ENCODE measurements at regions not wholly inside any gene's neighbourhood (a gene's known extent, or its start where the extent isn't known, plus 50 kb on each side); places are given as distances from the start of the nearest gene placed in this dataset.

DNA sequence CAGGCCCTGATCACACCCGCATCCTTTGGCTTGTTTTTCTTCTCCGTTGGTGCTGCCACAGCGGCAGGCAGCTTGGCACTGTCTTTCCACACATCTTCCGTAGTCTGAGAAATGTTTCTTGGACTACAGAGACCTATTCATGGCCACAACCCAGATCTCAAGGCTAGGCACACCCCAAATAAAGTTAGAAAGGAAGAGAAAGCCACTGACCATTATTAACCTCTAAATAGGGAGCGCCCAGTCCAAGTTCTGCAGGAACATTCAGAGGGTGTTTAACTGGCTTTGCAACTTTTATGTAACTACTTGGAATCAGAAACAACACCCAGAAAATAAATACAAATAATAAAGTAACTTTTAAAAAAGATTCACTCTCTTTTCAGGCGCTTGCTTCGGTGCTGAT lies 124.8 kb upstream of the NEDD9 start:
- ATAC-seq (ENCODE audit: low read depth in 2 of 2), result no peak
- DNase-seq, result no peak
- no peak overlapping the region for H3K27ac ChIP-seq (ENCODE audit: insufficient read depth, low read length, poor library complexity, severe bottlenecking)
- peak overlapping the region in 2 of 3 donors; percentile 80 to 86 for H3K27ac Mint-ChIP-seq
- peaks cover 22% of the 10 kb centered on the region for H3K36me3 ChIP-seq (ENCODE audit: control insufficient read depth, insufficient read depth, low read length)
- H3K4me1 Mint-ChIP-seq, result peaks cover 32 to 86% (median 73%) of the 10 kb centered on the region in 4 donors
- H3K9me3 Mint-ChIP-seq, result peaks cover 0 to 4% (median 3%) of the 10 kb centered on the region in 7 donors
- H3K4me3 Mint-ChIP-seq, result peak overlapping the region in 3 of 4 donors; percentile 49 to 80 (median 73)
- peaks cover 0 to 3% of the 10 kb centered on the region in 2 experiments for H3K9me3 ChIP-seq (ENCODE audit: control insufficient read depth in 2 of 2, low read length in 2 of 2)
- no peaks in the 10 kb centered on the region for H3K27me3 ChIP-seq (ENCODE audit: control insufficient read depth, insufficient read depth, low read length)
- peaks cover 36% of the 10 kb centered on the region for H3K4me1 ChIP-seq (ENCODE audit: control insufficient read depth, insufficient read depth, low read length, poor library complexity, severe bottlenecking)
- peak overlapping the region; percentile 16 for H3K4me3 ChIP-seq (ENCODE audit: low read depth, low read length)
- no peaks in the 10 kb centered on the region for H3K27me3 Mint-ChIP-seq
- H3K36me3 Mint-ChIP-seq, result peaks cover 63% of the 10 kb centered on the region

DNA sequence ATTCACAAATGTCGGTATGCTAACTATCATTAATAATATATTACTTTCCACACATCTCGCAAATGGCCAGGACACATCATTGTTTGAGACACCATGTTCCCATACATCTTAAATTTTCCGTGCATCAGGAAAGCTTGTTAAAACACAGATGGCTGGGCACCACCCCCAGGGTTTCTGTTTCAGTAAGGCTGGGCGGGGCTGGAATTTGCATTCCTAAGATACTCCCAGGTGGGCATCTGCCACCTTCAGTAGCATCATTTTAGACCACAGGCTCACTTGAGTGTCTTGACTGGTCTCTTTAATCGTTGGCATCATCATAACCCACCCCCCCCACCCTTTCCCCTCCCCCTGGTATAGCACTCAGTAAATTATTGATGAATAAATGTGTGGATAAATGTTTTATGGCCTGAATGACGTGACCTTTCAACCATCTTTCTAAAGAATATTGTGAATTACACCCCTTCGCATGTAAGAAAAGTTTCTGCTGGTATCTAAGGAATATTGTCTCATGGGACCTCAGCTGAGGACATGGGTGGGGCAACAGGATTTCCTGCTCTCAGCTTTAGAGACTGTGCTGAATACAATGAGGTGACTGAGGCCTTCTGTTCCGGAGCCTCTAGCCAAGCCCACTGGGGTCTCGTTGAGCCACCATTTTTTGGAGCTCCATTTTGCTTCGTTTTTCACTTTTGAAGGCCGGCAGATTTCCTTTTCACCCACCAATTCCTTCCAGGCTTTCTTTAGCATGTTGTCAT lies 124.1 kb upstream of the NEDD9 start:
- ATAC-seq (ENCODE audit: low read depth in 2 of 2) (peak in 1 of 2 donors; percentile 44), DNase-seq (peak in 1 of 3 donors; percentile 65)
- Histone ChIP-seq H3K27me3 (ENCODE audit: control insufficient read depth, insufficient read depth, low read length) (no peaks in the 10 kb centered on the region), H3K4me3 (ENCODE audit: low read depth, low read length) (peak overlapping the region; percentile 16), H3K4me1 (ENCODE audit: control insufficient read depth, insufficient read depth, low read length, poor library complexity, severe bottlenecking) (peaks cover 36% of the 10 kb centered on the region), H3K27ac (ENCODE audit: insufficient read depth, low read length, poor library complexity, severe bottlenecking) (no peak overlapping the region), H3K9me3 (ENCODE audit: control insufficient read depth in 2 of 2, low read length in 2 of 2) (peaks cover 0 to 3% of the 10 kb centered on the region in 2 experiments), H3K36me3 (ENCODE audit: control insufficient read depth, insufficient read depth, low read length) (peaks cover 25% of the 10 kb centered on the region)
- H3K4me1 Mint-ChIP-seq, result peaks cover 30 to 89% (median 69%) of the 10 kb centered on the region in 4 donors
- H3K9me3 Mint-ChIP-seq, result peaks cover 0 to 4% (median 3%) of the 10 kb centered on the region in 7 donors
- H3K4me3 Mint-ChIP-seq, result peak overlapping the region in 3 of 4 donors; percentile 49 to 80 (median 73)
- H3K27me3 Mint-ChIP-seq, result no peaks in the 10 kb centered on the region
- peak overlapping the region in 2 of 3 donors; percentile 80 to 86 for H3K27ac Mint-ChIP-seq
- peaks cover 63% of the 10 kb centered on the region for H3K36me3 Mint-ChIP-seq

DNA sequence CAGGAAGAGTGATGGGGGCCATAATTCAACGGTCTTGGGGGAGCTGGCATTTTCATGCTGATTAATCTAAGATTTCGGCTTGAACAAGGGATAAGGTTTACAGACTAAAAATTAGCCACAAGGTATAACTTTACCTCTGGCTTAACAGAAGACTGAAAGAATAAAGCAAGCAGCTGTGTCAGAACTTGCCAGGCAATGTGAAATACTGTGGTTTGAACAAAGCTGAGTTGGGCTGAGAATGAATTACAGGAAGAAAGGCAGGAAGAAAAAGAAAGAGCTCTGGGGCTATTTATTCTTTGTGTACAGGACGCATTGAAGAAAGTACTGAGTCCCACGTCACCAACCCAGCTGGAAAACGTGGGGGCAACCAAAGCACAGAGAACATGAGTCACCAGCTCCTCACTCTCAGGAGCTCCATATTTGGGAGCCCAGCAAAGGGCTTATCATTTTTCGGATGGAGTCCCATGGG lies 121.5 kb upstream of the NEDD9 start:
- Mint-ChIP-seq H3K27ac (peak overlapping the region; percentile 72 to 93 (median 90)), H3K4me3 (peak overlapping the region; percentile 7 to 70 (median 62)), H3K4me1 (peaks cover 30 to 87% (median 65%) of the 10 kb centered on the region in 4 donors), H3K9me3 (peaks cover 0 to 2% (median 0%) of the 10 kb centered on the region in 7 donors), H3K36me3 (peaks cover 53% of the 10 kb centered on the region), H3K27me3 (no peaks in the 10 kb centered on the region)
- ATAC-seq (ENCODE audit: low read depth in 2 of 2) (peak; percentile 62 to 73), DNase-seq (peak in 2 of 3 donors; percentile 20 to 69)
- H3K4me1 ChIP-seq (ENCODE audit: control insufficient read depth, insufficient read depth, low read length, poor library complexity, severe bottlenecking), result peaks cover 36% of the 10 kb centered on the region
- peak overlapping the region; percentile 37 for H3K27ac ChIP-seq (ENCODE audit: insufficient read depth, low read length, poor library complexity, severe bottlenecking)
- peaks cover 28% of the 10 kb centered on the region for H3K36me3 ChIP-seq (ENCODE audit: control insufficient read depth, insufficient read depth, low read length)
- peak overlapping the region; percentile 41 for H3K4me3 ChIP-seq (ENCODE audit: low read depth, low read length)
- no peaks in the 10 kb centered on the region for H3K27me3 ChIP-seq (ENCODE audit: control insufficient read depth, insufficient read depth, low read length)
- H3K9me3 ChIP-seq (ENCODE audit: control insufficient read depth in 2 of 2, low read length in 2 of 2), result no peaks in the 10 kb centered on the region

- Mint-ChIP-seq H3K36me3 (peaks cover 35% of the 10 kb centered on the region), H3K27me3 (no peaks in the 10 kb centered on the region), H3K9me3 (peaks cover 0 to 2% (median 0%) of the 10 kb centered on the region in 7 donors), H3K27ac (no peak overlapping the region), H3K4me3 (peak overlapping the region in 1 of 4 donors; percentile 21), H3K4me1 (peaks cover 39 to 90% (median 69%) of the 10 kb centered on the region in 4 donors)
- ATAC-seq (ENCODE audit: low read depth in 2 of 2) (no peak), DNase-seq (no peak)
- no peaks in the 10 kb centered on the region for H3K27me3 ChIP-seq (ENCODE audit: control insufficient read depth, insufficient read depth, low read length)
- peaks cover 22% of the 10 kb centered on the region for H3K4me1 ChIP-seq (ENCODE audit: control insufficient read depth, insufficient read depth, low read length, poor library complexity, severe bottlenecking)
- peaks cover 26% of the 10 kb centered on the region for H3K36me3 ChIP-seq (ENCODE audit: control insufficient read depth, insufficient read depth, low read length)
- H3K4me3 ChIP-seq (ENCODE audit: low read depth, low read length), result no peak overlapping the region
- H3K9me3 ChIP-seq (ENCODE audit: control insufficient read depth in 2 of 2, low read length in 2 of 2), result no peaks in the 10 kb centered on the region
- H3K27ac ChIP-seq (ENCODE audit: insufficient read depth, low read length, poor library complexity, severe bottlenecking), result no peak overlapping the region
Measured at GRCh38 chr6:11350294-11350693, 117.8 kb upstream of the NEDD9 start.

DNA sequence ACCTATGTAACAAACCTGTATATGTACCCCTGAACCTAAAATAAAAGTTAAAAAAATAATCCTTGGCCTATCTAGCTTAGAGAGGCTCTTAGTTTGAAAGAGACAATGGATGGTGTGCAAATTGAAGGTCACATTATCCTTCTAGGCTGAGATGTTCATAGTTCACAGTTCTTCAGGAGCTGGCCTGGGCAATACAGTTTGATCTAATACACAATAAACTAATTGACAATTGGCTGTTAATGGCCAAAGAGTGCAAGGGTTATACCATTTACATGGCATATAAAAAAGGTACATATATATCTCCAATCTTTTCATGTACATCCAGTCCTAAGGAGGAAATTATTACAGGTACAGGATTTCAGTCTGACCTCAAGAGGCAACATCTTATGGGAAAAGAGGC lies 117.4 kb upstream of the NEDD9 start:
- Mint-ChIP-seq H3K4me1 (peaks cover 39 to 90% (median 68%) of the 10 kb centered on the region in 4 donors), H3K27me3 (no peaks in the 10 kb centered on the region), H3K27ac (no peak overlapping the region), H3K36me3 (peaks cover 35% of the 10 kb centered on the region), H3K4me3 (no peak overlapping the region), H3K9me3 (peaks cover 0 to 2% (median 0%) of the 10 kb centered on the region in 7 donors)
- no peaks in the 10 kb centered on the region for H3K9me3 ChIP-seq (ENCODE audit: control insufficient read depth in 2 of 2, low read length in 2 of 2)
- no peak for DNase-seq
- H3K4me3 ChIP-seq (ENCODE audit: low read depth, low read length), result no peak overlapping the region
- H3K27ac ChIP-seq (ENCODE audit: insufficient read depth, low read length, poor library complexity, severe bottlenecking), result no peak overlapping the region
- peaks cover 18% of the 10 kb centered on the region for H3K4me1 ChIP-seq (ENCODE audit: control insufficient read depth, insufficient read depth, low read length, poor library complexity, severe bottlenecking)
- peaks cover 26% of the 10 kb centered on the region for H3K36me3 ChIP-seq (ENCODE audit: control insufficient read depth, insufficient read depth, low read length)
- ATAC-seq (ENCODE audit: low read depth in 2 of 2), result no peak
- H3K27me3 ChIP-seq (ENCODE audit: control insufficient read depth, insufficient read depth, low read length), result no peaks in the 10 kb centered on the region

DNA sequence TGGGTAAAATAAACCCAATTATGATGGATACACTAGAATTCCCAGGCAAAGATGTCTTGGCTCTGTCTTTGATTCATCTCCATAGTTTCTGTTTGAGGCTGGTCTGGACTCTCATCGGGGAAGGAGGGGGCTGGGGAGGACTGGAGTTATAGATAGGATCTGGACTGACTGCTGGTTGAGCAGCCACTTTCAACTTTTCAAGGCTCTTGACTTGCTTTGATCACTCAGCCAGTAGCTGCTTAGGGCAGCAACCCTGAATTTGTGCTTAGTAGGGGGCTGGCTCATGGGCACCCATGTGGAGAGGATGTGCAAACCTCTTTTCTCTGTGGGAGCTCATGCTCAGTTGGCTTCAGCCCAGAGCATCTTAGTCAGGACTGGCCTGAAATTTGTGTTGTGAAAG lies 114.0 kb upstream of the NEDD9 start:
- H3K27me3 Mint-ChIP-seq, result no peaks in the 10 kb centered on the region
- no peak overlapping the region for H3K27ac Mint-ChIP-seq
- H3K36me3 ChIP-seq (ENCODE audit: control insufficient read depth, insufficient read depth, low read length), result peaks cover 19% of the 10 kb centered on the region
- peaks cover 29% of the 10 kb centered on the region for H3K36me3 Mint-ChIP-seq
- H3K27ac ChIP-seq (ENCODE audit: insufficient read depth, low read length, poor library complexity, severe bottlenecking), result no peak overlapping the region
- H3K9me3 Mint-ChIP-seq, result peaks cover 0 to 2% (median 0%) of the 10 kb centered on the region in 7 donors
- ATAC-seq (ENCODE audit: low read depth in 2 of 2) (no peak), DNase-seq (no peak)
- no peaks in the 10 kb centered on the region for H3K27me3 ChIP-seq (ENCODE audit: control insufficient read depth, insufficient read depth, low read length)
- H3K4me1 Mint-ChIP-seq, result peaks cover 42 to 90% (median 75%) of the 10 kb centered on the region in 4 donors
- H3K4me1 ChIP-seq (ENCODE audit: control insufficient read depth, insufficient read depth, low read length, poor library complexity, severe bottlenecking), result peaks cover 14% of the 10 kb centered on the region
- H3K9me3 ChIP-seq (ENCODE audit: control insufficient read depth in 2 of 2, low read length in 2 of 2), result no peaks in the 10 kb centered on the region
- H3K4me3 ChIP-seq (ENCODE audit: low read depth, low read length), result no peak overlapping the region
- no peak overlapping the region for H3K4me3 Mint-ChIP-seq

DNA sequence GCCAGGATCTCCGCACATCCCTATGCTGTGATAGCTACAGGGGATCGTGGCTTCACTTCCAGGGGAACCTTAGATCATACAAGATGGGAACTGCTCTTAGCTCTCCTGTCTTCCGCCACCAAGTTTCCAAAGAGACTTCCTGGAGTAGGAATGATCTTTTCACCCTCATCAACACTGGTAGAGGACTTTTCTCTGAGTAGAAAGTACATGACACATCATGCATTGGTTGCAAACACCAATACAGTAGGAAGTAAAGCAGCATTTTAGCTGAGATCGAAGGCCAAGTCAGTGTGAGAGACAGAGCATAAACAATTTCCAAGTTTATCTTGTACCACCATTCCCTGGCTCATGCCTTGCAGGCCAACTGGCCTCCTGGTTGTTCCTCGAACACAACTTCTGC lies 113.1 kb upstream of the NEDD9 start:
- Histone ChIP-seq H3K9me3 (ENCODE audit: control insufficient read depth in 2 of 2, low read length in 2 of 2) (no peaks in the 10 kb centered on the region), H3K4me3 (ENCODE audit: low read depth, low read length) (no peak overlapping the region), H3K27ac (ENCODE audit: insufficient read depth, low read length, poor library complexity, severe bottlenecking) (no peak overlapping the region), H3K27me3 (ENCODE audit: control insufficient read depth, insufficient read depth, low read length) (no peaks in the 10 kb centered on the region), H3K4me1 (ENCODE audit: control insufficient read depth, insufficient read depth, low read length, poor library complexity, severe bottlenecking) (peaks cover 14% of the 10 kb centered on the region), H3K36me3 (ENCODE audit: control insufficient read depth, insufficient read depth, low read length) (peaks cover 16% of the 10 kb centered on the region)
- peak overlapping the region in 2 of 3 donors; percentile 26 to 56 for H3K27ac Mint-ChIP-seq
- H3K4me1 Mint-ChIP-seq, result peaks cover 38 to 93% (median 74%) of the 10 kb centered on the region in 4 donors
- DNase-seq, result no peak
- no peak for ATAC-seq (ENCODE audit: low read depth in 2 of 2)
- H3K36me3 Mint-ChIP-seq, result peaks cover 27% of the 10 kb centered on the region
- H3K27me3 Mint-ChIP-seq, result no peaks in the 10 kb centered on the region
- H3K4me3 Mint-ChIP-seq, result no peak overlapping the region
- H3K9me3 Mint-ChIP-seq, result no peaks in the 10 kb centered on the region

Measured in CD4-positive, CD25-positive, alpha-beta regulatory T cell (primary cell).